IPS-11a (cell line): ENCODE measurements at regions not wholly inside any gene's neighbourhood (a gene's known extent, or its start where the extent isn't known, plus 50 kb on each side); places are given as distances from the start of the nearest gene placed in this dataset.
"Not testable (repeated sequence)": the region's sequence is repeated elsewhere in the genome, so short reads cannot be mapped to it uniquely, and the experiment has no call there.

Source experiments
- H3K4me3 ChIP-seq: one replicate; pipeline ENCODE4 v1.5.1; 2013; ENCODE audit warnings: low read depth, low read length, control low read depth

- H3K4me3 ChIP-seq = no peak overlapping the region
These were observed 196.5 kb upstream of the CDH9 start for GRCh38 chr5:27234916-27235315.

GRCh38 chr5:27221410-27221809 is 183.0 kb upstream of the CDH9 start:
- H3K4me3 ChIP-seq = no peak overlapping the region

GRCh38 chr5:27220752-27221151 is 182.4 kb upstream of the CDH9 start:
- no peak overlapping the region for H3K4me3 ChIP-seq

- H3K4me3 ChIP-seq = no peak overlapping the region
These were observed 179.6 kb upstream of the CDH9 start for GRCh38 chr5:27217977-27218376.

- no peak overlapping the region for H3K4me3 ChIP-seq
These were observed 179.0 kb upstream of the CDH9 start for GRCh38 chr5:27217155-27217956.

GRCh38 chr5:27216367-27216950 is 178.1 kb upstream of the CDH9 start:
- no peak overlapping the region for H3K4me3 ChIP-seq

- no peak overlapping the region for H3K4me3 ChIP-seq
These were observed 169.7 kb upstream of the CDH9 start for GRCh38 chr5:27208051-27208450.

GRCh38 chr5:27191786-27192510 is 153.6 kb upstream of the CDH9 start:
- no peak overlapping the region for H3K4me3 ChIP-seq

- H3K4me3 ChIP-seq = no peak overlapping the region
These were observed 134.3 kb upstream of the CDH9 start for GRCh38 chr5:27172693-27173092.

- H3K4me3 ChIP-seq = no peak overlapping the region
These were observed 133.4 kb upstream of the CDH9 start for GRCh38 chr5:27171761-27172261.

GRCh38 chr5:27158775-27159174 is 120.4 kb upstream of the CDH9 start:
- no peak overlapping the region for H3K4me3 ChIP-seq

GRCh38 chr5:27158171-27158570 is 119.8 kb upstream of the CDH9 start:
- H3K4me3 ChIP-seq = no peak overlapping the region

GRCh38 chr5:27144456-27144855 is 106.1 kb upstream of the CDH9 start:
- H3K4me3 ChIP-seq = no peak overlapping the region

- no peak overlapping the region for H3K4me3 ChIP-seq
These were observed 102.4 kb upstream of the CDH9 start for GRCh38 chr5:27140831-27141230.

- H3K4me3 ChIP-seq = no peak overlapping the region
These were observed 92.2 kb upstream of the CDH9 start for GRCh38 chr5:27130587-27130986.

- no peak overlapping the region for H3K4me3 ChIP-seq
These were observed 91.5 kb upstream of the CDH9 start for GRCh38 chr5:27129926-27130325.

GRCh38 chr5:27125856-27126255 is 87.5 kb upstream of the CDH9 start:
- no peak overlapping the region for H3K4me3 ChIP-seq

GRCh38 chr5:27124590-27124989 is 86.2 kb upstream of the CDH9 start:
- H3K4me3 ChIP-seq = no peak overlapping the region

- not testable (repeated sequence) for H3K4me3 ChIP-seq
These were observed 81.4 kb upstream of the CDH9 start for GRCh38 chr5:27119736-27120321.

- H3K4me3 ChIP-seq = no peak overlapping the region
These were observed 65.1 kb upstream of the CDH9 start for GRCh38 chr5:27103486-27103885.

GRCh38 chr5:27095761-27096160 is 57.4 kb upstream of the CDH9 start:
- H3K4me3 ChIP-seq = not testable (repeated sequence)
